Gastrocnemius medialis (tissue), 4 donors: ENCODE measurements at regions not wholly inside any gene's neighbourhood (a gene's known extent, or its start where the extent isn't known, plus 50 kb on each side); places are given as distances from the start of the nearest gene placed in this dataset.

Experiments
- ATAC-seq, 2 donors: fragments of 150-250 bp; one replicate each; pipeline ENCODE4 v1.9.1; 2016
- DNase-seq, 2 donors: peaks; one replicate each; pipeline ENCODE4 v3.0.0-alpha.2; 2019
- H3K27ac ChIP-seq, 4 donors: fragments of 200-600 bp; sonication (generic); 1 replicate in 1 of 4; 2 replicates in 3 of 4; pipeline ENCODE4 v1.5.1; 2016 to 2018; ENCODE audit warnings: mild to moderate bottlenecking in 2 of 4, moderate library complexity in 1 of 4
- H3K27me3 ChIP-seq, 3 donors: fragments of 200-600 bp; sonication (generic) in 2 of 3; 1 replicate in 1 of 3; 2 replicates in 2 of 3; pipeline versions ENCODE4 v1.5.1 to v1.6.0; 2016 to 2019; ENCODE audit warnings: mild to moderate bottlenecking in 1 of 3, moderate library complexity in 1 of 3
- H3K36me3 ChIP-seq, 2 donors: fragments of 200-600 bp; sonication (generic) in 1 of 2; one replicate each; pipeline ENCODE4 v1.5.1; 2017 to 2018
- H3K4me1 ChIP-seq, 2 donors: fragments of 200-600 bp; sonication (generic) in 1 of 2; one replicate each; pipeline ENCODE4 v1.5.1; 2016 to 2017; ENCODE audit warnings: mild to moderate bottlenecking in 2 of 2
- H3K4me3 ChIP-seq, 4 donors: fragments of 200-600 bp; sonication (generic) in 3 of 4; 1 replicate in 1 of 4; 2 replicates in 3 of 4; pipeline ENCODE4 v1.5.1; 2016 to 2019; ENCODE audit warnings: mild to moderate bottlenecking in 2 of 4
- H3K9me3 ChIP-seq, 3 donors: fragments of 200-600 bp; sonication (generic) in 2 of 3; 1 replicate in 1 of 3; 2 replicates in 2 of 3; pipeline ENCODE4 v1.5.1; 2016 to 2019
- CTCF ChIP-seq, 5 experiments: fragments of 450-650 bp in 3 of 5; fragments of 200-600 bp in 2 of 5; sonication (generic) in 2 of 5; IDR thresholded peaks in 4 of 5; conservative IDR thresholded peaks in 1 of 5; 1 replicate in 4 of 5; 2 replicates in 1 of 5; pipeline ENCODE4 v1.5.1; 2016 to 2019; ENCODE audit warnings: antibody characterized with exemption in 5 of 5, mild to moderate bottlenecking in 3 of 5, moderate library complexity in 3 of 5
- POLR2A ChIP-seq, 2 donors: fragments of 450-650 bp; IDR thresholded peaks; one replicate each; pipeline ENCODE4 v1.6.1; 2017; ENCODE audit warnings: antibody characterized with exemption in 2 of 2, mild to moderate bottlenecking in 2 of 2, moderate library complexity in 2 of 2
- in situ Hi-C, 4 donors: fragments of 200-750 bp; cut with MboI; loops; one replicate each; pipeline versions ENCODE4 v1.15.0 to v1.8.0; 2017; ENCODE audit warnings: low sequenced_read_pairs in 4 of 4
- intact Hi-C: fragments of 100-400 bp; cut with DNase I; formaldehyde crosslinking; loops from one replicate; pipeline ENCODE4 v1.15.1; 2023; ENCODE audit warnings: low total_unique reads

GRCh38 chrX:112380541-112381278 is 298.1 kb upstream of the TRPC5 start:
- no peaks in the 10 kb centered on the region for H3K4me1 ChIP-seq
- intact Hi-C loops (no loop called here), in situ Hi-C loops (no loop called here)
- no peaks in the 10 kb centered on the region for H3K9me3 ChIP-seq
- DNase-seq (no peak), ATAC-seq (no peak)
- H3K27ac ChIP-seq: no peak overlapping the region
- no peak overlapping the region for H3K4me3 ChIP-seq
- TF ChIP-seq CTCF (IDR thresholded peaks at IDR 0.05 in 4 of 5, conservative IDR thresholded peaks at IDR 0.05 in 1 of 5) (no peak), POLR2A (IDR thresholded peaks at IDR 0.05) (no peak)
- H3K27me3 ChIP-seq: no peaks in the 10 kb centered on the region
- H3K36me3 ChIP-seq: no peaks in the 10 kb centered on the region

- intact Hi-C loops: no loop called here
- H3K9me3 ChIP-seq: no peaks in the 10 kb centered on the region
These were observed 294.9 kb upstream of the TRPC5 start for GRCh38 chrX:112377481-112377880.

GRCh38 chrX:112368371-112368770 is 285.8 kb upstream of the TRPC5 start:
- DNase-seq (no peak), ATAC-seq (no peak)
- TF ChIP-seq POLR2A (IDR thresholded peaks at IDR 0.05) (no peak), CTCF (IDR thresholded peaks at IDR 0.05 in 4 of 5, conservative IDR thresholded peaks at IDR 0.05 in 1 of 5) (no peak)
- Histone ChIP-seq H3K36me3 (no peaks in the 10 kb centered on the region), H3K9me3 (no peaks in the 10 kb centered on the region), H3K27me3 (no peaks in the 10 kb centered on the region), H3K4me3 (no peak overlapping the region), H3K4me1 (no peaks in the 10 kb centered on the region), H3K27ac (no peak overlapping the region)
- intact Hi-C loops: no loop called here
- in situ Hi-C loops: no loop called here

More at GRCh38 chrX:112377481-112377880, 294.9 kb upstream of the TRPC5 start:
- Histone ChIP-seq H3K27me3 (no peaks in the 10 kb centered on the region), H3K36me3 (no peaks in the 10 kb centered on the region), H3K4me3 (no peak overlapping the region), H3K4me1 (no peaks in the 10 kb centered on the region), H3K27ac (no peak overlapping the region)
- DNase-seq (no peak), ATAC-seq (no peak)
- no peak for TF ChIP-seq POLR2A (IDR thresholded peaks at IDR 0.05)
- TF ChIP-seq CTCF (IDR thresholded peaks at IDR 0.05 in 4 of 5, conservative IDR thresholded peaks at IDR 0.05 in 1 of 5): no peak
- in situ Hi-C loops: no loop called here

GRCh38 chrX:112367065-112367464 is 284.5 kb upstream of the TRPC5 start:
- no peak overlapping the region for H3K27ac ChIP-seq
- no peaks in the 10 kb centered on the region for H3K4me1 ChIP-seq
- H3K36me3 ChIP-seq: no peaks in the 10 kb centered on the region
- no peaks in the 10 kb centered on the region for H3K9me3 ChIP-seq
- ATAC-seq (no peak), DNase-seq (no peak)
- H3K27me3 ChIP-seq: no peaks in the 10 kb centered on the region
- in situ Hi-C loops (no loop called here), intact Hi-C loops (no loop called here)
- H3K4me3 ChIP-seq: no peak overlapping the region
- no peak for TF ChIP-seq CTCF (IDR thresholded peaks at IDR 0.05 in 4 of 5, conservative IDR thresholded peaks at IDR 0.05 in 1 of 5)
- no peak for TF ChIP-seq POLR2A (IDR thresholded peaks at IDR 0.05)

- Histone ChIP-seq H3K4me1 (no peaks in the 10 kb centered on the region), H3K36me3 (no peaks in the 10 kb centered on the region), H3K4me3 (no peak overlapping the region), H3K27ac (no peak overlapping the region), H3K9me3 (no peaks in the 10 kb centered on the region), H3K27me3 (no peaks in the 10 kb centered on the region)
- ATAC-seq (no peak), DNase-seq (no peak)
- no peak for TF ChIP-seq POLR2A (IDR thresholded peaks at IDR 0.05)
- TF ChIP-seq CTCF (IDR thresholded peaks at IDR 0.05 in 4 of 5, conservative IDR thresholded peaks at IDR 0.05 in 1 of 5): no peak
- intact Hi-C loops: no loop called here
- in situ Hi-C loops: no loop called here
These were observed 277.3 kb upstream of the TRPC5 start for GRCh38 chrX:112359906-112360305.
